GM21360 (cell line): ENCODE measurements at regions not wholly inside any gene's neighbourhood (a gene's known extent, or its start where the extent isn't known, plus 50 kb on each side); places are given as distances from the start of the nearest gene placed in this dataset.

Source experiments
- ATAC-seq: cut with Tn5 transposase; IDR thresholded peaks from one replicate; pipeline ENCODE4 v1.9.1; 2021; ENCODE audit warnings: mild to moderate bottlenecking, moderate library complexity; ENCODE audit not compliant: unreplicated experiment

DNA sequence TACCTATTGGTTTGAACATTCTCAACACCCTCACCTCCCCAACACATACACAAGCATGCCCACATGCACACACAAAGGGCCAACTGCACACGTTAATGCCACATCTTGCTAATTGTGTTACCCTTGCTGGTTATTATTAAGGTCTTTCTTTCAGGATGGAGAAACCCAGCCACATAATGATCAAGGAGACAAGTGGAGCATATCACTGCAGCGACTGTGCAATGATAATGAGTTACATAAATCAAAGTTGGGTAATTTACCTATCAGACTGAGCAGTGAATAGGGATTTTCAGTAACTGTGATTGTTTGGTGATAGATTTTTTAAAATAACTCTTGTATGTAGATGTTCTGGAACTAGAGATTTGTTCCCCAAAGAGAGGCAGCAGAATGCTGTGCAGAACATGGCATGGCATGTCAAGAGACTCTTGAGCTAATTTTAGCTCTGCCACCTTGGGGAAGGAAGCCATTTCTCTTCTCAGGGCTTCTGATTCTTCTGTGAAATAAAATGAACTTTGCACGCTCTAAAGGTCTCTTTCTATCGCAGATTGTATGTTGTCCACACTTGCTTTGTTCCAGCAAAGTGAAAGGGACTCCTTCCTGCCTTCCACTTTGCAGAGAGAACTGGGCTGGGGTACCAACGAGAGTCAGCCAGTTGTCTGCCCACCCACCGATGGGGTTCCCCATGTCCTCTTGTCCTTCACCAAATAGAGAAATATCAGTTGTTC is 126.0 kb upstream of the CAMK1G start:
- no peak for ATAC-seq

- no peak for ATAC-seq
These were observed 124.6 kb upstream of the CAMK1G start for GRCh38 chr1:209458921-209459320.

DNA sequence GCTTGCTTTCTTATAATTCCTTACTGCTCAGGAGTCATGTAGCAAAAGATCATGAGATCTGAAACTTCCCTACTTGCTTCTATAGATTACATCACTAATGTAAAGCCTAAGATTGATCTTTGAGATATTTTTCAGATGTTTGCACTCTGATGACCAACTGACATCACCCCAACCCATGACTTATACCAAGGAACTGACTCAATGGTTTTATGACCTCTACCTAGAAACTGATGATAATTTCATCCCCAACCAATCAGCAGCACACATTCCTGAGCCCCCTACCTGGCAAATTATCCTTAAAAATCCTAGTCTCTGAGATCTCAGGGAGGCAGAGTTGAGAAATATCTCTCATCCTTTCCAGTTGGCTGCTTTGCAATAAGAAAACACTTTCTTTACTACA is 122.3 kb upstream of the CAMK1G start:
- no peak for ATAC-seq

DNA sequence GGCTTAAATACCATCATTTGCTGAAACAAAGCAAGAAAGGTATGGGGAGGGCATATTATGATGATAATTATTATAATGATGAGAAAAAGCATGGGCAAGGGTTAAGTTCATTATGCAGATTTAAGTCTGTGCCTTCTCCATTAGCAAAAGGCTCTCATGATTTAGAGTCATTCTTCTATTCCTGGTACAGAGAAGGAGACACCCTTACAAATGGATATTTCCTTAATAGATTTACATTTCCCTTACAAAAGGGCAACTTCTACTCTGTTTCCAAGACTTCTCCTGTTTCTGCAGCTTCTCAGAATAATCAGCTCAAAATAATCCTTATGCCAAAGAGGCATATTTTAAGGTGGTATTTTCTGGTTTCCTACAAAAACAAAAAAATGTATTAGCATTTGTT is 121.1 kb upstream of the CAMK1G start:
- ATAC-seq, result no peak

DNA sequence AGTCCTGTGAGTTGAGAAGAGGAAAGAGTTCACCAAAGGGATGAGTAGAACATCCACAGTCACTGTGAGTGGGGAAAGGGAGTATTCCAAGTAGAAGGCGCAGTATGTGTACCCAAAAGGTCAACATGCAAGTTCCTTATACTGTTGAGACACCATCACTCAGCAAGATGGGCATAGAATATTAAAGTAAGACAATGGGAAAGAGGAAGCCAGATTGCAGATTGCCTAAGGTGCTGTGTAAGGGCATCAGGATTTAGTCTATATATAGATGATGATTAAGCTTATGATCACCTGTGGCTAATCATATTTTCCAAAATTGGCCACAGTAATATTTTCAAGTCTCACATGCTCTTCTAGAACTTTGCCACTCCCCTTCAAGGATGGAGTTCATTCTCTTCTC is 120.1 kb upstream of the CAMK1G start:
- no peak for ATAC-seq

- no peak for ATAC-seq
These were observed 110.5 kb upstream of the CAMK1G start for GRCh38 chr1:209473025-209473424.

- no peak for ATAC-seq
These were observed 103.2 kb upstream of the CAMK1G start for GRCh38 chr1:209480345-209480744.

DNA sequence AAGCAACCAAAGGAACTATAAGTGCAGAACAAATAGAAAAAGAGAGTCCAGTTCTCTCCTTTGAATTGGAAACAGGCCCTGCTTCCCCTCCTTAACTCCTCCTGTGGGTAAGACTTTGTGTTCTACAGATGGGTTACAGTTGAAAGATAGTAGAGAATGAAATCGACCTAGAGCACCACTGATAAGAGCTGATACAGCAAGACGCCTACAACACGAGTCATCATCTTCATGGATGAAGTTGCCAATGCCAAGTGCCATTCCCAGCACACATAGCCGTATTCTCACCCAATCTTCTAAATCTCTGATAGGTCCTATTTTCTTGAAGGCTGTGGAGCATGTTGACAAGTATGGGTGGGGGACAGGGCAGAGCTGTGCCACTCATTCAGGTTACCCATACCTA is 99.8 kb upstream of the CAMK1G start:
- ATAC-seq, result no peak

- no peak for ATAC-seq
These were observed 99.1 kb upstream of the CAMK1G start for GRCh38 chr1:209484429-209484828.

GRCh38 chr1:209485167-209485566 is 98.3 kb upstream of the CAMK1G start:
- ATAC-seq, result no peak

DNA sequence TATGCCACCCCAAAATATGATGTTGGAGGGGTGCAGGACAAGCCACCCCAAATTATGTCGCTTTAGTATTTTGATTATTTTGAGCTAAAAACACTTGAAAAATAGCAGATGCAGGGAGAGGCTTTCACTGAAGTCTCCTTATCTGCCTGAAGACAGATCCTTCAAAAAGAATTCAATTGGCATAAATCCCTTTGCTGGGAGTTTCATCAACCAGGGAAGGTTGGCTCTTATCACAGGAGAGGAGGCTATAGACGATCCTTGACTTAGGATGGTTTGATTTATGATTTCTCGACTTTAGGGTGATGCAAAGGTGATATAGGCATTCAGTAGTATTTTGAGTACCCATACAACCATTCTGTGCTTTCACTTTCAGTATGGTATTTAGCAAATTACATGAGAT is 97.8 kb upstream of the CAMK1G start:
- no peak for ATAC-seq

- ATAC-seq, result no peak
These were observed 96.5 kb upstream of the CAMK1G start for GRCh38 chr1:209486861-209487593.

GRCh38 chr1:209490013-209490412 is 93.5 kb upstream of the CAMK1G start:
- ATAC-seq, result no peak

DNA sequence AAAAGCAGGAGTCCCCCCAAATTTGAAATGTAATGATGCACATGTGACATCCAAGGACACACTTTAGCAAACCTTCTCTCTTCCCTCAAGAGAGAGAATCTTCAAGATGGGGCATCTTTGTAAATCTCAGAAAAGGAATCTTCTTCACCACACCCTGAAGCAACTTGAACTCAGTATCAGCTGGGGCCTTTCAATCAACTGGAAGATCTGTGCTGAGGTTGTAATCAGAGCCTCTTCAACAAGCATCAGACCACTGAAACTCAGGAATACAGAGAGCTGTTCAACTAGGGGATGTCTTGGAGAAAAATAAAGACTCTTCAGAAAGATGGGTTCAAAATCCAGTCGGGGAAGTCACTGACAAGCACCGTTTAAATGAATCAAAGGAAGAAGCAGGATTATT is 92.5 kb upstream of the CAMK1G start:
- ATAC-seq, result no peak

- no peak for ATAC-seq
These were observed 92.0 kb upstream of the CAMK1G start for GRCh38 chr1:209491496-209491895.

DNA sequence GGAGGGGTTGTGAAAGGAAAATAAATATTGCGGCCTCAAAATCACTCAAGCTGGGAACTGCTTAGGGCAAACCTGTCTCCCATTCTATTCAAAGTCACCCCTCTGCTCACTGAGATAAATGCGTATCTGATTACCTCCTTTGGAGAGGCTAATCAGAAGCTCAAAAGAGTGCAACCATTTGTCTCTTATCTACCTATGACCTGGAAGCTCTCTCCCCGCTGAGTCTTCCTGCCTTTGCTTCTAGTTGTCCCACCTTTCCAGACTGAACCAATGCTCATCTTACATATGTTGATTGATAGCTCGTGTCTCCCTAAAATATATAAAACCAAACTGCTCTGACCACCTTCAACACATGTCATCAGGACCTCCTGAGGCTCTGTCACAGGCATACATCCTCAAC is 91.6 kb upstream of the CAMK1G start:
- no peak for ATAC-seq

- no peak for ATAC-seq
These were observed 90.0 kb upstream of the CAMK1G start for GRCh38 chr1:209493559-209493958.

DNA sequence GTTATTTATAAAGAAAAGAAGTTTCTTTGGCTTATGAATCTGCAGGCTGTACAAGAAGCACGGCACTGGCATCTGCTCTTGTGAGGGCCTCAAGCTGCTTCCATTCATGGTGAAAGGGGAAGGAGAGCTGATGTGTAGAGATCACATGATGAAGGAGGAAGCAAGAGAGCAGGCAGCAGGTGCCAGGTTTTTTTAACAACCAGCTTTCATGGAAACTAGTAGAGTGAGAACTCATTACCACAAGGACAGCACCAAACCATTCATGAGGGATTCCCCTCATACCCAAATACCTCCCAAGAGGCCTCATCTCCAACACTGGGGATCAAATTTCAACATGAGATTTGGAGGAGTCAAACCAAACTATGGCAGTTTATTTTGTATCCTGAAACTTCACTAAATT is 85.8 kb upstream of the CAMK1G start:
- ATAC-seq, result no peak

- ATAC-seq, result no peak
These were observed 82.5 kb upstream of the CAMK1G start for GRCh38 chr1:209500993-209501392.

GRCh38 chr1:209503196-209503595 is 80.3 kb upstream of the CAMK1G start:
- no peak for ATAC-seq

- ATAC-seq, result no peak
These were observed 78.9 kb upstream of the CAMK1G start for GRCh38 chr1:209504571-209504970.

DNA sequence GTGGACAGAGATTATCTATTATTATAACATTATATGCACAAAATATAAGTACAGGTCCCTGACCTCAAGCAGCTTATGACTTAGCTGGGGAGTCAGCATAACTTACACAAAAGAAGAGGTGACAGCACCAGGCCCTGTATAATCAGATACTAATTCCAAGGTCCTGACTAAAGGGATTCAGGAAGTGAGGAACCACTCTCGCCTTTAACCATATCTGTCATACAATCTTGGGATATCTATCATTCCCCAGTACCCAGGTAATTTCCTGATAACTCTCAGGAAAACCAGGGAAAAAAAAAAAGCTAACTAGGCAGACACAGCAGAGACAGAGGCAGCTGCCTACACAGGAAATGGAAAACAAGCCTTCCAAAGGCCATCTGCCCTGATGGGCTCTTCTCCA is 78.5 kb upstream of the CAMK1G start:
- ATAC-seq, result no peak

GRCh38 chr1:209506101-209506500 is 77.4 kb upstream of the CAMK1G start:
- no peak for ATAC-seq
